Stromal cell of bone marrow (primary cell): ENCODE measurements at regions not wholly inside any gene's neighbourhood (a gene's known extent, or its start where the extent isn't known, plus 50 kb on each side); places are given as distances from the start of the nearest gene placed in this dataset.

Source experiments
- DNase-seq: peaks from one replicate; pipeline ENCODE4 v3.0.0-alpha.2; 2012; ENCODE audit warnings: low read depth

- DNase-seq = no peak
Measured at GRCh38 chrX:98371994-98372393, 1488.3 kb downstream of the RPA4 start.

GRCh38 chrX:98379134-98379533, 1495.4 kb downstream of the RPA4 start:
- no peak for DNase-seq

- no peak for DNase-seq
Measured at GRCh38 chrX:98380106-98380505, 1496.4 kb downstream of the RPA4 start.

GRCh38 chrX:98380556-98380955, 1496.8 kb downstream of the RPA4 start:
- no peak for DNase-seq

GRCh38 chrX:98398542-98398941, 1514.8 kb downstream of the RPA4 start:
- no peak for DNase-seq

- DNase-seq = no peak
Measured at GRCh38 chrX:98405376-98405775, 1521.7 kb downstream of the RPA4 start.

- no peak for DNase-seq
Measured at GRCh38 chrX:98407584-98407983, 1523.9 kb downstream of the RPA4 start.

GRCh38 chrX:98409867-98410266, 1526.2 kb downstream of the RPA4 start:
- no peak for DNase-seq

GRCh38 chrX:98412058-98412457, 1528.3 kb downstream of the RPA4 start:
- DNase-seq = no peak

GRCh38 chrX:98422536-98422935, 1538.8 kb downstream of the RPA4 start:
- DNase-seq = no peak

GRCh38 chrX:98432413-98432812, 1548.7 kb downstream of the RPA4 start:
- DNase-seq = no peak

GRCh38 chrX:98448524-98448923, 1564.8 kb downstream of the RPA4 start:
- no peak for DNase-seq

- no peak for DNase-seq
Measured at GRCh38 chrX:98452456-98452855, 1568.7 kb downstream of the RPA4 start.

- no peak for DNase-seq
Measured at GRCh38 chrX:98459669-98460068, 1576.0 kb downstream of the RPA4 start.

GRCh38 chrX:98480606-98481005, 1596.9 kb downstream of the RPA4 start:
- no peak for DNase-seq

GRCh38 chrX:98481636-98482035, 1597.9 kb downstream of the RPA4 start:
- no peak for DNase-seq

GRCh38 chrX:98490670-98491069, 1607.0 kb downstream of the RPA4 start:
- no peak for DNase-seq

- DNase-seq = no peak
Measured at GRCh38 chrX:98501426-98501825, 1617.7 kb downstream of the RPA4 start.

- DNase-seq = no peak
Measured at GRCh38 chrX:98506907-98507306, 1623.2 kb downstream of the RPA4 start.

- DNase-seq = no peak
Measured at GRCh38 chrX:98514032-98514431, 1630.3 kb downstream of the RPA4 start.

GRCh38 chrX:98516120-98516519, 1632.4 kb downstream of the RPA4 start:
- DNase-seq = no peak

GRCh38 chrX:98523026-98523425, 1639.3 kb downstream of the RPA4 start:
- DNase-seq = no peak

GRCh38 chrX:98523521-98523920, 1639.8 kb downstream of the RPA4 start:
- DNase-seq = no peak

GRCh38 chrX:98548519-98548918, 1664.8 kb downstream of the RPA4 start:
- DNase-seq = no peak

- no peak for DNase-seq
Measured at GRCh38 chrX:98568795-98569194, 1685.1 kb downstream of the RPA4 start.
